Inflammatory macrophage treated with lipopolysaccharide for 4 hours (primary cell): ENCODE measurements at regions not wholly inside any gene's neighbourhood (a gene's known extent, or its start where the extent isn't known, plus 50 kb on each side); places are given as distances from the start of the nearest gene placed in this dataset.
"Not testable (repeated sequence)": the region's sequence is repeated elsewhere in the genome, so short reads cannot be mapped to it uniquely, and the experiment has no call there.

ENCODE experiments used
- DNase-seq: peaks from one replicate; pipeline ENCODE4 v3.0.0-alpha.2; 2020

- DNase-seq = no peak
Measured at GRCh38 chr9:3773362-3774060, 247.7 kb upstream of the RFX3 start.

GRCh38 chr9:3769646-3770045, 243.8 kb upstream of the RFX3 start:
- DNase-seq = no peak

- DNase-seq = no peak
Measured at GRCh38 chr9:3768712-3769457, 243.1 kb upstream of the RFX3 start.

- no peak for DNase-seq
Measured at GRCh38 chr9:3768286-3768685, 242.5 kb upstream of the RFX3 start.

GRCh38 chr9:3762076-3762475, 236.3 kb upstream of the RFX3 start:
- DNase-seq = no peak

GRCh38 chr9:3760031-3760430, 234.2 kb upstream of the RFX3 start:
- no peak for DNase-seq

GRCh38 chr9:3758816-3759576, 233.2 kb upstream of the RFX3 start:
- DNase-seq = peak; percentile 56

GRCh38 chr9:3756071-3756470, 230.3 kb upstream of the RFX3 start:
- no peak for DNase-seq

GRCh38 chr9:3751125-3751758, 225.4 kb upstream of the RFX3 start:
- DNase-seq = no peak

GRCh38 chr9:3750321-3750720, 224.5 kb upstream of the RFX3 start:
- DNase-seq = no peak

GRCh38 chr9:3746296-3747275, 220.8 kb upstream of the RFX3 start:
- DNase-seq = peak; percentile 79

GRCh38 chr9:3743901-3744413, 218.2 kb upstream of the RFX3 start:
- DNase-seq = no peak

- DNase-seq = peak; percentile 28
Measured at GRCh38 chr9:3742586-3742985, 216.8 kb upstream of the RFX3 start.

- DNase-seq = no peak
Measured at GRCh38 chr9:3741729-3742128, 215.9 kb upstream of the RFX3 start.

GRCh38 chr9:3740690-3741419, 215.1 kb upstream of the RFX3 start:
- no peak for DNase-seq

- DNase-seq = peak; percentile 50
Measured at GRCh38 chr9:3736161-3736560, 210.4 kb upstream of the RFX3 start.

- DNase-seq = no peak
Measured at GRCh38 chr9:3735251-3735650, 209.4 kb upstream of the RFX3 start.

- not testable (repeated sequence) for DNase-seq
Measured at GRCh38 chr9:3733527-3734262, 207.9 kb upstream of the RFX3 start.

- peak; percentile 16 for DNase-seq
Measured at GRCh38 chr9:3733039-3733408, 207.2 kb upstream of the RFX3 start.
